HepG2 (cell line): ENCODE measurements at regions not wholly inside any gene's neighbourhood (a gene's known extent, or its start where the extent isn't known, plus 50 kb on each side); places are given as distances from the start of the nearest gene placed in this dataset.

Source experiments
- ATAC-seq: fragments of 200-7000 bp; cut with Tn5 transposase; 3 replicates; pipeline ENCODE4 v1.9.1; 2020; ENCODE audit warnings: mild to moderate bottlenecking, moderate library complexity
- BruUV-seq: library from RNA; stranded (reverse); fragments of 400-500 nt; replicated peaks from 2 replicates; lab custom pipeline; 2021; lab: Mats Ljungman, UMichigan
- CTCF ChIA-PET: fragments of 300-600 bp; formaldehyde crosslinking; extraction: SDS; loops from one replicate; lab custom pipeline; 2021; ENCODE audit warnings: low total read pairs, inconsistent platforms, low intra/inter-chr PET ratio; lab: Yijun Ruan, JAX
- POLR2A ChIA-PET: fragments of 350-600 bp; sonication (Branson Sonifier 250); formaldehyde crosslinking; loops from one replicate; lab custom pipeline; 2020; ENCODE audit warnings: antibody characterized with exemption, inconsistent platforms; lab: Yijun Ruan, JAX
- DNase-seq: peaks from one replicate; pipeline ENCODE4 v3.0.0-alpha.2; 2015; ENCODE audit warnings: low spot score
- FAIRE-seq: peaks from 3 replicates; lab custom pipeline; 2011; peaks lifted over from hg19 to GRCh38; lab: Jason Lieb, UNC
- H2AFZ ChIP-seq: one replicate; pipeline ENCODE4 v1.6.1; 2011; ENCODE audit warnings: low read length, inconsistent platforms
- H3K27ac ChIP-seq: fragments of 300-600 bp; 3 replicates; pipeline ENCODE4 v1.8.0; 2011; ENCODE audit warnings: mixed run types, mild to moderate bottlenecking, mixed read lengths, low read length, inconsistent platforms; ENCODE audit not compliant: insufficient read depth; ENCODE audit errors: extremely low read length
- H3K27me3 ChIP-seq, 2 experiments: fragments of 200-600 bp in 1 of 2; 2 replicates in 1 of 2; 3 replicates in 1 of 2; pipeline versions ENCODE4 v1.6.0 to v1.8.0; 2011; ENCODE audit warnings: low read length in 2 of 2, mild to moderate bottlenecking in 2 of 2, moderate library complexity in 2 of 2, inconsistent platforms in 1 of 2; ENCODE audit not compliant: insufficient read depth in 2 of 2, control insufficient read depth in 1 of 2
- H3K36me3 ChIP-seq, 2 experiments: fragments of 200-600 bp in 1 of 2; replicated peaks in 1 of 2; 2 replicates in 1 of 2; 3 replicates in 1 of 2; pipeline versions ENCODE4 v1.5.1 to v1.8.0; 2011; ENCODE audit warnings: low read length in 2 of 2, inconsistent platforms in 1 of 2; ENCODE audit not compliant: insufficient read depth in 2 of 2, control insufficient read depth in 1 of 2
- H3K4me1 ChIP-seq: 2 replicates; pipeline ENCODE4 v1.5.1; 2012; ENCODE audit warnings: low read length, inconsistent platforms; ENCODE audit not compliant: insufficient read depth
- H3K4me2 ChIP-seq: 2 replicates; pipeline ENCODE4 v1.6.0; 2011; ENCODE audit warnings: low read depth, low read length, inconsistent platforms
- H3K4me3 ChIP-seq, 3 experiments: fragments of 200-600 bp in 1 of 3; sonication (generic), shearing (Covaris generic) in 1 of 3; replicated peaks in 1 of 3; 2 replicates each; pipeline ENCODE4 v1.5.1; 2011 to 2016; ENCODE audit warnings: low read length in 3 of 3, inconsistent platforms in 2 of 3, low read depth in 2 of 3, mild to moderate bottlenecking in 2 of 3, control low read depth in 1 of 3, mixed read lengths in 1 of 3; ENCODE audit not compliant: insufficient read depth in 1 of 3
- H3K79me2 ChIP-seq: one replicate; pipeline ENCODE4 v1.6.1; 2011; ENCODE audit warnings: low read length, inconsistent platforms; ENCODE audit not compliant: insufficient read depth
- H3K9ac ChIP-seq: 2 replicates; pipeline ENCODE4 v1.6.0; 2011; ENCODE audit warnings: mild to moderate bottlenecking, low read depth, low read length, inconsistent platforms; ENCODE audit not compliant: insufficient read depth
- H3K9me3 ChIP-seq: 2 replicates; pipeline ENCODE4 v1.5.1; 2012; ENCODE audit warnings: mild to moderate bottlenecking, low read length
- H4K20me1 ChIP-seq: 2 replicates; pipeline ENCODE4 v1.6.0; 2011; ENCODE audit warnings: inconsistent platforms, mild to moderate bottlenecking, low read length, moderate library complexity; ENCODE audit not compliant: insufficient read depth
- ARNT ChIP-seq: fragments of 450-650 bp; IDR thresholded peaks from 2 replicates; pipeline ENCODE4 v1.6.1; 2017
- BRCA1 ChIP-seq: sonication (generic); formaldehyde crosslinking; IDR thresholded peaks from 2 replicates; pipeline ENCODE4 v1.4.0; 2020; ENCODE audit warnings: missing genetic modification reagents
- KMT2B ChIP-seq: IDR thresholded peaks from 2 replicates; pipeline ENCODE4 v1.6.1; 2016; ENCODE audit warnings: missing genetic modification reagents, missing compliant biosample characterization
- USF2 ChIP-seq, 2 experiments: sonication (generic) in 1 of 2; formaldehyde crosslinking in 1 of 2; IDR thresholded peaks; 2 replicates each; pipeline versions ENCODE4 v1.5.1 to v1.6.1; 2011 to 2020; ENCODE audit warnings: borderline replicate concordance in 1 of 2, low read depth in 1 of 2, low read length in 1 of 2, mild to moderate bottlenecking in 1 of 2, missing genetic modification reagents in 1 of 2, moderate library complexity in 1 of 2
- WIZ ChIP-seq: sonication (generic); formaldehyde crosslinking; IDR thresholded peaks from 2 replicates; pipeline ENCODE4 v1.5.1; 2020; ENCODE audit warnings: mild to moderate bottlenecking, missing genetic modification reagents
- ZNF281 ChIP-seq: sonication (generic); formaldehyde crosslinking; IDR thresholded peaks from 2 replicates; pipeline ENCODE4 v1.4.0; 2020; ENCODE audit warnings: missing genetic modification reagents, borderline replicate concordance
- ZNF292 ChIP-seq: sonication (generic); formaldehyde crosslinking; IDR thresholded peaks from 2 replicates; pipeline ENCODE4 v1.8.1; 2022; ENCODE audit warnings: mild to moderate bottlenecking, low read depth, missing genetic modification reagents, borderline replicate concordance
- ZNF644 ChIP-seq: IDR thresholded peaks from 2 replicates; pipeline ENCODE4 v1.6.1; 2016; ENCODE audit warnings: low read depth
- ZNF839 ChIP-seq: sonication (generic); formaldehyde crosslinking; IDR thresholded peaks from 2 replicates; pipeline ENCODE4 v1.4.0; 2020; ENCODE audit warnings: missing genetic modification reagents, mild to moderate bottlenecking, borderline replicate concordance
- WGBS: methylation state at CpG from one replicate; pipeline ENCODE4 v1.1.6; 2017; ENCODE audit warnings: low lambda C conversion rate; 5-methylcytosine and 5-hydroxymethylcytosine counted together
- in situ Hi-C: cut with HindIII; loops from 2 replicates; pipeline ENCODE4 v1.10.0; 2017; ENCODE audit warnings: low pct_unique_long_range_greater_than_20kb; ENCODE audit not compliant: extremely low pct_ligation_motif_present
- intact Hi-C: fragments of 100-400 bp; cut with micrococcal nuclease; formaldehyde crosslinking; loops from one replicate; pipeline ENCODE4 v1.10.0; 2022; ENCODE audit not compliant: unreplicated experiment
- TF ChIP-seq, protein P1 (sequence below): sonication (generic); formaldehyde crosslinking; conservative IDR thresholded peaks from 2 replicates; pipeline ENCODE4 v1.4.0; 2020; ENCODE audit warnings: mild to moderate bottlenecking, missing genetic modification reagents, moderate library complexity

DNA sequence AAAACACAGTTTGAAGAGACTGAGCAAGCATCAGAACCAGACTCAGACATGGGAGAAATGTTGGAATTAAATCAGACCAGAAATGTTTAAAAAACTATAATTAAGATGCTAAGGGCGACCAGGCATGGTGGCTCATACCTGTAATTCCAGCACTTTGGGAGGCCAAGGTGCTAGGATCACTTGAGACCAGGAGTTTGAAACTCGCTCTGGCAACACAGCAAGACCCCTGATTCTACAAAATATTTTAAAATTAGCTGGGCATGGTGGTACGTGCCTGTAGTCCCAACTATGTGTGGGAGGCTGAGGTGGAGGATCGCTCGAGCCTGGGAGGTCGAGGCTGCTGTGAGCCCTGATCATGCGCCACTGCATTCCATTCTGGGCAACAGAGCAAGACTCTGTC, 160.3 kb downstream of the COPRS start:
- CTCF ChIA-PET: no interaction called here
- H3K36me3 ChIP-seq: no peaks in the 10 kb centered on the region
- in situ Hi-C loops (no loop called here), intact Hi-C loops (no loop called here)
- peaks cover 17% of the 10 kb centered on the region for H3K4me1 ChIP-seq
- H2AFZ ChIP-seq: no peak overlapping the region
- peaks cover 0 to 5% of the 10 kb centered on the region in 2 experiments; a peak in 1 of 5 replicates for H3K27me3 ChIP-seq
- BruUV-seq: no TSS peak
- 53% methylated on average over 7 of the region's 7 CpGs for WGBS
- no peak overlapping the region for H3K4me3 ChIP-seq
- ATAC-seq (no peak), DNase-seq (no peak), FAIRE-seq (no peak)
- H3K79me2 ChIP-seq: no peaks in the 10 kb centered on the region
- no peak overlapping the region for H3K4me2 ChIP-seq
- H3K9ac ChIP-seq: no peak overlapping the region
- H3K9me3 ChIP-seq: no peaks in the 10 kb centered on the region
- H4K20me1 ChIP-seq: no peaks in the 10 kb centered on the region
- H3K27ac ChIP-seq: no peak overlapping the region
- TF ChIP-seq ZNF644 (CRISPR knock-in tag): no peak
- TF ChIP-seq ZNF839 (CRISPR knock-in tag): no peak
- TF ChIP-seq ZNF292: no peak
- no peak for TF ChIP-seq ZNF281 (CRISPR knock-in tag)
- TF ChIP-seq WIZ: no peak
- TF ChIP-seq USF2 (IDR thresholded peaks at IDR 0.05; ENCODE audit: low read depth, low read length): no peak
- TF ChIP-seq USF2 (CRISPR knock-in tag; IDR thresholded peaks at IDR 0.05; ENCODE audit: borderline replicate concordance): no peak
- TF ChIP-seq, protein P1, sequence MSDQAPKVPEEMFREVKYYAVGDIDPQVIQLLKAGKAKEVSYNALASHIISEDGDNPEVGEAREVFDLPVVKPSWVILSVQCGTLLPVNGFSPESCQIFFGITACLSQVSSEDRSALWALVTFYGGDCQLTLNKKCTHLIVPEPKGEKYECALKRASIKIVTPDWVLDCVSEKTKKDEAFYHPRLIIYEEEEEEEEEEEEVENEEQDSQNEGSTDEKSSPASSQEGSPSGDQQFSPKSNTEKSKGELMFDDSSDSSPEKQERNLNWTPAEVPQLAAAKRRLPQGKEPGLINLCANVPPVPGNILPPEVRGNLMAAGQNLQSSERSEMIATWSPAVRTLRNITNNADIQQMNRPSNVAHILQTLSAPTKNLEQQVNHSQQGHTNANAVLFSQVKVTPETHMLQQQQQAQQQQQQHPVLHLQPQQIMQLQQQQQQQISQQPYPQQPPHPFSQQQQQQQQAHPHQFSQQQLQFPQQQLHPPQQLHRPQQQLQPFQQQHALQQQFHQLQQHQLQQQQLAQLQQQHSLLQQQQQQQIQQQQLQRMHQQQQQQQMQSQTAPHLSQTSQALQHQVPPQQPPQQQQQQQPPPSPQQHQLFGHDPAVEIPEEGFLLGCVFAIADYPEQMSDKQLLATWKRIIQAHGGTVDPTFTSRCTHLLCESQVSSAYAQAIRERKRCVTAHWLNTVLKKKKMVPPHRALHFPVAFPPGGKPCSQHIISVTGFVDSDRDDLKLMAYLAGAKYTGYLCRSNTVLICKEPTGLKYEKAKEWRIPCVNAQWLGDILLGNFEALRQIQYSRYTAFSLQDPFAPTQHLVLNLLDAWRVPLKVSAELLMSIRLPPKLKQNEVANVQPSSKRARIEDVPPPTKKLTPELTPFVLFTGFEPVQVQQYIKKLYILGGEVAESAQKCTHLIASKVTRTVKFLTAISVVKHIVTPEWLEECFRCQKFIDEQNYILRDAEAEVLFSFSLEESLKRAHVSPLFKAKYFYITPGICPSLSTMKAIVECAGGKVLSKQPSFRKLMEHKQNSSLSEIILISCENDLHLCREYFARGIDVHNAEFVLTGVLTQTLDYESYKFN: no peak
- no peak for TF ChIP-seq KMT2B (CRISPR knock-in tag)
- no peak for TF ChIP-seq BRCA1
- no peak for TF ChIP-seq ARNT
- POLR2A ChIA-PET: interaction anchor here (0.6 kb wide), 1 partner anchor 157 kb away, joined by 3 read pairs; no protein-coding TSS in a partner anchor
